ENCODE measurements at regions not wholly inside any gene's neighbourhood (a gene's known extent, or its start where the extent isn't known, plus 50 kb on each side); places are given as distances from the start of the nearest gene placed in this dataset.
"Not testable (repeated sequence)": the region's sequence is repeated elsewhere in the genome, so short reads cannot be mapped to it uniquely, and the experiment has no call there.

- Histone ChIP-seq H4K20me1 (ENCODE audit: insufficient read depth, low read length, poor library complexity, severe bottlenecking) (no peaks in the 10 kb centered on the region), H3K9me3 (ENCODE audit: insufficient read depth, low read depth, low read length) (no peaks in the 10 kb centered on the region), H2AFZ (ENCODE audit: low read length) (no peak overlapping the region), H3K9ac (ENCODE audit: low read depth, low read length, poor library complexity, severe bottlenecking) (no peak overlapping the region), H3K4me3 (ENCODE audit: low read length, poor library complexity, severe bottlenecking) (no peak overlapping the region), H3K27me3 (ENCODE audit: insufficient read depth, low read length, poor library complexity, severe bottlenecking) (no peaks in the 10 kb centered on the region), H3K4me1 (ENCODE audit: insufficient read depth, low read length, poor library complexity, severe bottlenecking) (no peaks in the 10 kb centered on the region), H3F3A (ENCODE audit: low read depth) (no peaks in the 10 kb centered on the region), H3K36me3 (ENCODE audit: insufficient read depth, low read length) (no peaks in the 10 kb centered on the region), H3K79me2 (ENCODE audit: insufficient read depth, low read length) (no peaks in the 10 kb centered on the region), H3K4me2 (ENCODE audit: low read depth, low read length, poor library complexity, severe bottlenecking) (no peak overlapping the region), H3K9me2 (replicated peaks; ENCODE audit: low read depth, low read length) (no peaks in the 10 kb centered on the region)
- TF ChIP-seq EZH2phosphoT487 (IDR thresholded peaks at IDR 0.05; ENCODE audit: borderline replicate concordance), result no peak
- TF ChIP-seq, protein P1, sequence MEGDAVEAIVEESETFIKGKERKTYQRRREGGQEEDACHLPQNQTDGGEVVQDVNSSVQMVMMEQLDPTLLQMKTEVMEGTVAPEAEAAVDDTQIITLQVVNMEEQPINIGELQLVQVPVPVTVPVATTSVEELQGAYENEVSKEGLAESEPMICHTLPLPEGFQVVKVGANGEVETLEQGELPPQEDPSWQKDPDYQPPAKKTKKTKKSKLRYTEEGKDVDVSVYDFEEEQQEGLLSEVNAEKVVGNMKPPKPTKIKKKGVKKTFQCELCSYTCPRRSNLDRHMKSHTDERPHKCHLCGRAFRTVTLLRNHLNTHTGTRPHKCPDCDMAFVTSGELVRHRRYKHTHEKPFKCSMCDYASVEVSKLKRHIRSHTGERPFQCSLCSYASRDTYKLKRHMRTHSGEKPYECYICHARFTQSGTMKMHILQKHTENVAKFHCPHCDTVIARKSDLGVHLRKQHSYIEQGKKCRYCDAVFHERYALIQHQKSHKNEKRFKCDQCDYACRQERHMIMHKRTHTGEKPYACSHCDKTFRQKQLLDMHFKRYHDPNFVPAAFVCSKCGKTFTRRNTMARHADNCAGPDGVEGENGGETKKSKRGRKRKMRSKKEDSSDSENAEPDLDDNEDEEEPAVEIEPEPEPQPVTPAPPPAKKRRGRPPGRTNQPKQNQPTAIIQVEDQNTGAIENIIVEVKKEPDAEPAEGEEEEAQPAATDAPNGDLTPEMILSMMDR (conservative IDR thresholded peaks at IDR 0.05; ENCODE audit: low read length), result no peak
These were observed 250.8 kb downstream of the FOXD2 start for GRCh38 chr1:47688461-47689296.

DNA sequence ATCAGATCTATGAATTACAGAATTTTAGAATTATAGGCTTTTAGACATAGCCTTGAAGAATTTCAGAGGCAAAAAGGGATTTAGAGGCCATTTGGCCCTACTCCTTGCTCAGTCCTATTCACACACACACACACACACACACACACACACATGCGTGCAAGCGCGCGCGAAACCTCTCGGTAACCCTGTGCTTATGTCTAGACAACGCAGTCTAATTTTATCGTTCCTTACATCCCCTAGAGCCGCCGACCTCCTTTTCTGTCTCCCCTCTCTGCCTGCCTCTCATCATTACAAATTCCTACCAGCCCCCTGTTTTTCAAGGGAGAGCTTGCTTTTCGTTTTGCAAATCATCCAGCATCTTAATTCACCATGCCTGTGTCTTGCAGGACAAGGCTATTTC is 252.1 kb downstream of the FOXD2 start:
- no peak overlapping the region for H3K4me3 ChIP-seq (ENCODE audit: low read length, poor library complexity, severe bottlenecking)
- H3K9ac ChIP-seq (ENCODE audit: low read depth, low read length, poor library complexity, severe bottlenecking), result no peak overlapping the region
- no peaks in the 10 kb centered on the region for H4K20me1 ChIP-seq (ENCODE audit: insufficient read depth, low read length, poor library complexity, severe bottlenecking)
- no peaks in the 10 kb centered on the region for H3K9me2 ChIP-seq (replicated peaks; ENCODE audit: low read depth, low read length)
- H3K9me3 ChIP-seq (ENCODE audit: insufficient read depth, low read depth, low read length), result no peaks in the 10 kb centered on the region
- H3K27me3 ChIP-seq (ENCODE audit: insufficient read depth, low read length, poor library complexity, severe bottlenecking), result no peaks in the 10 kb centered on the region
- H2AFZ ChIP-seq (ENCODE audit: low read length), result no peak overlapping the region
- no peaks in the 10 kb centered on the region for H3K79me2 ChIP-seq (ENCODE audit: insufficient read depth, low read length)
- no peaks in the 10 kb centered on the region for H3K4me1 ChIP-seq (ENCODE audit: insufficient read depth, low read length, poor library complexity, severe bottlenecking)
- no peak overlapping the region for H3K4me2 ChIP-seq (ENCODE audit: low read depth, low read length, poor library complexity, severe bottlenecking)
- no peaks in the 10 kb centered on the region for H3K36me3 ChIP-seq (ENCODE audit: insufficient read depth, low read length)
- no peak for TF ChIP-seq EZH2phosphoT487 (IDR thresholded peaks at IDR 0.05; ENCODE audit: borderline replicate concordance)
- TF ChIP-seq, protein P1 (conservative IDR thresholded peaks at IDR 0.05; ENCODE audit: low read length), result no peak
- H3F3A ChIP-seq (ENCODE audit: low read depth), result no peaks in the 10 kb centered on the region

DNA sequence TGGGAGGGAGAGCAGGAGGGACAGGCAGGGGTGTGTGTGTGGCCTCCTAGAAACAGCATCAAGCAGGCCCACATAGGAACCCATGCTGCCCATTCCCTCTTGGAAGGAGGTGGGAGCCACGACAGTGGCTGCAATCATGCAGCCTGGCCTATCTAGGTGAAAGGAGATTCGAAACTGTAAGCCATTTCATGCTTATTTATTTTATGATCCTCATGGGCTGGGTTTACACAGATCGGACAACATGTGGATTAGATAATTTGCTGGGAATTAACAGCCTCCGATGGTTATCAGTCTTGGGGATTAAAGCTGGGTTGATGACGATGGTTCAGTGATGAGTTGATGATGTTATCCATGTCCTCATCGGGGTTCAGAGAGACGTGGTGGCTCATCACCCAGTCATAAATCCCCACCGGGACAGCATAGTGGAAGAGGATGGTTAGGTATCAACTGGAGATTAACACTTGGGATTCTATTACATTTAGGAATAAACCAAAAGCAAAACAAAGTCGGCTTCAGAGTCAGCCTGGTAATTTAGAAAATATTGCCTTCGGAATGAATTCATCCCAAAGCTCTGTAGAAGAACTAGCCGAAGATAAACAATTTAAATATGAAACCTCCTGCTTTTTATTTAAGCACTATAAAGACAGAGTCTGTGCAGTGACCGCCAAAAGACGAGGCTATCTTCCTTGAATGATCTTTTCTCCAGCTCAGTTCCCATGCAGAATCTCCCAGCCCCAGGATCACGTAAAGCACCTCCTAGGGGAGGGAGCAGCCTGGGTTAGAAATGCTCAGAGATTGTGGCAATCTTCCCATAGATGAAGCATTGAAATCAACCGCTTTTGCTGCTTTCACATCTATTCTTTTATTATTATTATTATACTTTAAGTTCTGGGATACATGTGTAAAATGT is 252.8 kb downstream of the FOXD2 start:
- Histone ChIP-seq H3K4me2 (ENCODE audit: low read depth, low read length, poor library complexity, severe bottlenecking) (no peak overlapping the region), H3K36me3 (ENCODE audit: insufficient read depth, low read length) (no peaks in the 10 kb centered on the region), H3K9me2 (replicated peaks; ENCODE audit: low read depth, low read length) (no peaks in the 10 kb centered on the region), H3K4me3 (ENCODE audit: low read length, poor library complexity, severe bottlenecking) (no peak overlapping the region), H3K79me2 (ENCODE audit: insufficient read depth, low read length) (no peaks in the 10 kb centered on the region), H3K4me1 (ENCODE audit: insufficient read depth, low read length, poor library complexity, severe bottlenecking) (no peaks in the 10 kb centered on the region), H3K9ac (ENCODE audit: low read depth, low read length, poor library complexity, severe bottlenecking) (no peak overlapping the region), H3K27me3 (ENCODE audit: insufficient read depth, low read length, poor library complexity, severe bottlenecking) (no peaks in the 10 kb centered on the region), H3K9me3 (ENCODE audit: insufficient read depth, low read depth, low read length) (no peaks in the 10 kb centered on the region), H2AFZ (ENCODE audit: low read length) (no peak overlapping the region), H4K20me1 (ENCODE audit: insufficient read depth, low read length, poor library complexity, severe bottlenecking) (no peaks in the 10 kb centered on the region), H3F3A (ENCODE audit: low read depth) (no peaks in the 10 kb centered on the region)
- no peak for TF ChIP-seq EZH2phosphoT487 (IDR thresholded peaks at IDR 0.05; ENCODE audit: borderline replicate concordance)
- TF ChIP-seq, protein P1 (conservative IDR thresholded peaks at IDR 0.05; ENCODE audit: low read length), result no peak

- H3K4me3 ChIP-seq (ENCODE audit: low read length, poor library complexity, severe bottlenecking); H3K9ac ChIP-seq (ENCODE audit: low read depth, low read length, poor library complexity, severe bottlenecking); H2AFZ ChIP-seq (ENCODE audit: low read length); H4K20me1 ChIP-seq (ENCODE audit: insufficient read depth, low read length, poor library complexity, severe bottlenecking); H3K4me2 ChIP-seq (ENCODE audit: low read depth, low read length, poor library complexity, severe bottlenecking); H3K36me3 ChIP-seq (ENCODE audit: insufficient read depth, low read length); H3F3A ChIP-seq (ENCODE audit: low read depth); H3K27me3 ChIP-seq (ENCODE audit: insufficient read depth, low read length, poor library complexity, severe bottlenecking); H3K9me2 ChIP-seq (replicated peaks; ENCODE audit: low read depth, low read length); H3K9me3 ChIP-seq (ENCODE audit: insufficient read depth, low read depth, low read length); H3K4me1 ChIP-seq (ENCODE audit: insufficient read depth, low read length, poor library complexity, severe bottlenecking); H3K79me2 ChIP-seq (ENCODE audit: insufficient read depth, low read length): not testable (repeated sequence)
These were observed 253.4 kb downstream of the FOXD2 start for GRCh38 chr1:47691293-47691692.

Measured in Loucy (cell line).